Stimulated activated CD8-positive, alpha-beta memory T cell treated with anti-CD3 and anti-CD28 coated beads, Interleukin-4, amount 100 ng/mL, for 48 hours (primary cell): ENCODE measurements at regions not wholly inside any gene's neighbourhood (a gene's known extent, or its start where the extent isn't known, plus 50 kb on each side); places are given as distances from the start of the nearest gene placed in this dataset.
"Not testable (repeated sequence)": the region's sequence is repeated elsewhere in the genome, so short reads cannot be mapped to it uniquely, and the experiment has no call there.

Source experiments
- DNase-seq: peaks from one replicate; pipeline ENCODE4 v3.0.0-alpha.2; 2020

GRCh38 chr13:62162860-62163259, 747.2 kb upstream of the PCDH20 start:
- no peak for DNase-seq

- DNase-seq, result no peak
These were observed 742.9 kb upstream of the PCDH20 start for GRCh38 chr13:62158520-62158919.

DNA sequence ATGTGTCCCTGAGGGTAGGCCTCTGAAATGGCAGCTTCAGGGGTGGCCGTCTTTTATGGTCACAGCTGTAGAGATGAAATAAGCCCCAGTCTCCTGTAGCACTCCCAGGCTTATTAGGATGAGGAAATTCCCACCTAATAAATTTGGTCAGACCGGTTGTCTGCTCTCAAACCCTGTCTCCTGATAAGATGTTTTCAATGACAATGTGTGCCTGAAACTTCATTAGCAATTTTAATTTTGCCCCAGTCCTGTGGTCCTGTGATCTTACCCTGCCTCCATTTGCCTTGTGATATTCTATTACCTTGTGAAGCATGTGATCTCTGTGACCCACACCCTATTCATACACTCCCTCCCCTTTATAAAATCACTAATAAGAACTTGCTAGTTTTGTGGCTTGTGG, 736.1 kb upstream of the PCDH20 start:
- DNase-seq, result not testable (repeated sequence)

GRCh38 chr13:62142048-62142447, 726.4 kb upstream of the PCDH20 start:
- no peak for DNase-seq

GRCh38 chr13:62139597-62139996, 723.9 kb upstream of the PCDH20 start:
- DNase-seq, result no peak

GRCh38 chr13:62137629-62138405, 722.2 kb upstream of the PCDH20 start:
- no peak for DNase-seq

- DNase-seq, result no peak
These were observed 716.0 kb upstream of the PCDH20 start for GRCh38 chr13:62131604-62132003.

DNA sequence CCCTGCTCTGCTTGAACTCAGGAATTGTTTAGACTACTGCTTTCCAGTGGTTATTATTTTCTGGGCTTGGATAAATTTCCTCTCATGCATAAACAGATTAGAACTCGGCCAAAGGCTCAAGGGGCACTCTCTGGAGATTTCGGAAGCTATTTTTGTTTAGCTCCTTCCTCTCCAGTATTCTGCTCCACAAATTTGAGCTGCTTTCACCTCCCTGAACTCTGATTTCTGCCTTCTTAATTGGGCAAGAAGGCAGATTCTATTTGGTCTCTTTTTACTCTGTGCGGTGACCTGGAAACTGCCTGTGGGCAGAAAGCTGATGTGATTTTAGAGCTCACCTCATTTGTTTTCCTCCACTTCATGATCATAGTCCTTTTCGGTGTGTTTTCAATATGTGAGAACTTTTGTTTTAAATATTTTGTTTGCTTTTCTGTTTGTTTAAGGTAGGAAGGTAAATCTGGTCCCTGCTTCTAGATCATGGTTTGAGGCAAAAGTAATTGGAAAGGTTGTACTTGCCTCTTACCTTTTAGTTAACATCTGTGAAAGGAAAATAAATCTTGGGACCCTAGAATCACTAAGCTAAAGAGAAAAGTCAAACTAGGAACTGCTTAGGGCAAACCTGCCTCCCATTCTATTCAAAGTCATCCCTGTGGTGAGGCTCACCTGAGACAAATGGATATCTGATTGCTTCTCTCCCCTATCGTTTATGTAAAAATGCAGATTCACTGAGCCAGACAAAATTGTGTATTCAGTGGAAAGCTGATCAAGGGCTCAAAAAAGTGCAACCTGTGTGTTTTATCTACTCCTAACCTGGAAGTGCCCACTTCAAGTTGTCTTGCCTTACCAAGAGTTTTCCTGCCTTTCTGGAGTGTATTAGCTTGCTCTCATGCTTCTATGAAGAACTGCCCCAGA, 714.7 kb upstream of the PCDH20 start:
- no peak for DNase-seq

DNA sequence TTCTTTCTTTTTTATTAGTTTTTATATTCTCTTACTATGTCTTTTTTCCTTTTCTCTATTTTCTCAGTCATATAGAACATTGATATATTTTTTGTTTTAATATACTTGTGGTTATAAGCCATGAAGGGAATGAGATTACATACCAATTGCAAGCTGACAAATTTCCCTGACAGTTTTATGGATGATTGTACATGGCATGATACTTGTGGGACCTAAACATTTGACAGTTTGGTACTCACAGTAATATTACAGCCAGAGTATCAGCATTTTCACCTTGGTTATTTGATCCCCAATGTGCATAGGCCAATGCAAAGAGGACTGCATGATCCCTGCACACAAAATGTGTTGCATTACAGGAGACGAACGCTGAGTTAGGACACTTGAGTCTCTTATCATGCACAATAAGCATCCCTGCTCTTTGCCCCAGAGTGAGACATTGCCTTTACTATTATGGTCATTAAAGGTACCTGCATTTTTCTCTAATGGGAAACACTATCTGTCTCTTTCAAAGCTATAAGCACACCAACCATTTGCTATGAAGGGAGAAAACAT, 713.4 kb upstream of the PCDH20 start:
- DNase-seq, result no peak

- no peak for DNase-seq
These were observed 710.8 kb upstream of the PCDH20 start for GRCh38 chr13:62126400-62126799.

GRCh38 chr13:62125451-62125850, 709.8 kb upstream of the PCDH20 start:
- no peak for DNase-seq

GRCh38 chr13:62123409-62123808, 707.8 kb upstream of the PCDH20 start:
- DNase-seq, result no peak

DNA sequence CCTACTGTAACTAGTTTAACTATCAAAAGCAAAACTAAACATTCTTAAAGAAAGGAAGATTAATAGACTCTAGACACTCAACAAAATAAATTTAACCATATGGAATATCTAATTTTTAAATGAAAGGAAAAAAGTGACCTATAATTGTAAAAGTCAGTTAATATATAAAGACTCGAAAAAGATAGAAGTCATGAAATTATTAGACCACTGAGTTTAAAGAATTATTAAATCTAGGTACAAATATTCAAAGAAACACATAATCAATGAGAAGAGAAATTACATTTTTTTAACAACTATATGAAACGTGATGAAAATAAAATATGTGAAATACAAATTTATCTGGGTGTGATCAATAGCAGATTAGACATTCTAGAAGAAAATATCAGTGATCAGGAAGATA, 706.8 kb upstream of the PCDH20 start:
- no peak for DNase-seq

- DNase-seq, result no peak
These were observed 704.4 kb upstream of the PCDH20 start for GRCh38 chr13:62119739-62120700.

GRCh38 chr13:62115831-62116230, 700.2 kb upstream of the PCDH20 start:
- no peak for DNase-seq

GRCh38 chr13:62113179-62113578, 697.5 kb upstream of the PCDH20 start:
- no peak for DNase-seq

DNA sequence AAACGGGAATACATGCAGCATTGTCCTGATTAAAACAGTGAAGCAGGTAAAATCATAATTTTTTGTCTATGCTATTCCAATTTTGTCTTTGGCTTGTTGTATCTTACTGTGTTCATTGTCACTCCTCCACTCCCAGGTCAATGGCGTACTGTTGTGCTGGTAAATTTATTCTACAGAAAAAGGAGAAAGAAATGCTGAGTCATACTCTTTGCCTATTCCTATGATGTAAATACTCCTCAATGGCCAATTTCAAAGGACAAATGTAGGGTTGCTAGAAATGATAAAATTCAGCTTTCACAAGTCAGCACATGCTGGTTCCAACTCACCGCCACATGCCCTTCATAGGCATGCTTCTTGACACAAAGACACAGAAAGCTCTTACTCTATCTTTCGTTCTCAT, 694.4 kb upstream of the PCDH20 start:
- no peak for DNase-seq

DNA sequence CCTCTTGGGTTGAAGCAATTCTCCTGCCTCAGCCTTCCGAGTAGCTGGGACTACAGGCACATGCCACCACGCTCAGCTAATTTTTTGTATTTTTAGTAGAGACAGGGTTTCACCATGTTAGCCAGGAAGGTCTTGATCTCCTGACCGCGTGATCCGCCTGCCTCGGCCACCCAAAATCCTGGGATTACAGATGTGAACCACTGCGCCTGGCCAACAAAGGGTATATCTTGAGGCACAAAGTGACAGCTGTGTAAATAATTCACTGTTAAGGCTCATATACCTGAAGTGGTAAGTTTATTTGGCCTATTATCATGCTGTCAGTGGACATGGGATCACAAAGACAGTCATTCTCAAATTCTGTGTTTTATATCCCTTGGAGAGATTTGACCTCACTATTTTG, 688.5 kb upstream of the PCDH20 start:
- DNase-seq, result not testable (repeated sequence)

DNA sequence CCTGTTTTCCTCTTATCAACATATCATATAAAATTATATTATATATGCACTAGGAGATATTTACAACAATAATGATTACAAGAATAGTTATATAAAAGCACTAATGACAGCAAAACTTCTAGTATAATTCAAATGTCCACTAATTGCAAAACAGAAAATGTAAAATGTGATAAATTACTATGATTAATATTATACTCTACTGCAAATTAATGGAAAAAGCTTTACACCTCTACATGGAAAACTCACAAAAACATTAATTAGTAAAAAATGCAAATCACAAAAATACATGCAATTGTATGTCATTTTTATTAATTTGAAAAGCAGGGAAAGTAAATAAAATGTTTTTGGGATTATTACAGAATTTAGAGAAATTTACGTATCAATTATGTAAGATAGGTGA, 681.0 kb upstream of the PCDH20 start:
- DNase-seq, result no peak

DNA sequence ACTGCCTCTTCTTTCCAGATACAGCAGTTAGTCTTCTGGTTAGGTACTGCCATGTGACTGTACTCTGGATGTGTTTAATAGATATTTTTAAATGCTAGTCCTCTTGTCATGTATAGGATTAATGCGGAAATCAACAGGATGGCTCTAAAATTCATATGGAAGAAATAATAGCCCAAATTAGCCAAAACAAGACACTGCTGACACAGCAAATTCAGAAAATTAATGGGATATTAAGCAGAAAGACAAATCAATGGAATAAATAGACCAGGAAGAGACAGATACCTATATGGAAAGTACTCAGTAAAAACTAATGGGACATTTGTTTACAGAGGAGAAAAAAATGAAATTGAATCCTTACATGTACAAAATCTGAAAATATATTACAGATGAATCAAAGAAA, 679.3 kb upstream of the PCDH20 start:
- DNase-seq, result no peak

DNA sequence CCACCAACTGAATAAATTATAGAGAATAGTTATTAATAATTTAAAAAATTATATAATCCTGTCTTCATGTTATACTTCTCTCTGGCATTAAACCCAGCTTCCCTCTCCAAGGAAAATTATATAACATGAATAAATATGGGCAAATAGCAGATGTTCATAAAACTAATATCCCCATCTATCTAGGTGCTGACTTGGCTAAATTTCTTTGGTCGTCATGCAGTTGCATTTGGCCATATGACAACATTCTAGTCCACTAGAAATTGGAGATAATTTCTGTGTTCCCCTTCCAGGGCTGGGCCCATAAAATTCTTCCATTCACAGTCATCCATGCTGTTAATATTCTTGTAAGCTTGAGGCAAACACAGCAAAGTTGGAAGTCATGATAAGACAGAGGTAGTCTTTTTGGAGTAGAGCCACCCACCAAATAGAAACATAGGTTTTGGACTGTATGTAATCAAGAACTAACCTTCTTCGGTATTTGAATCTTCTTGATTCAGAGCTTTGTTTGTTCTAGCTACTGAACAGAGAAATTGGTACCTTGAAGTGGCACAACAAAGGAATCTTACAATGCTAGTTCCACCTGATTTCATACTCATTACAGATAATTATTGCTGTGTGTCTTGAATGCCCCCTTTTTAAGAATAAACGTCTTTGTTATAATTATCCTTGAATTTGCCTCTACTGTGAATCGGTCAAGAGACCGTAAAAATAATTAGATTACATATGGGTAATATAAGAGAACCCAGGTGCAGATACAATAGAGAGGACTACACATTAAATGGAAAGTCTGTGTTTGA, 678.5 kb upstream of the PCDH20 start:
- DNase-seq, result no peak

DNA sequence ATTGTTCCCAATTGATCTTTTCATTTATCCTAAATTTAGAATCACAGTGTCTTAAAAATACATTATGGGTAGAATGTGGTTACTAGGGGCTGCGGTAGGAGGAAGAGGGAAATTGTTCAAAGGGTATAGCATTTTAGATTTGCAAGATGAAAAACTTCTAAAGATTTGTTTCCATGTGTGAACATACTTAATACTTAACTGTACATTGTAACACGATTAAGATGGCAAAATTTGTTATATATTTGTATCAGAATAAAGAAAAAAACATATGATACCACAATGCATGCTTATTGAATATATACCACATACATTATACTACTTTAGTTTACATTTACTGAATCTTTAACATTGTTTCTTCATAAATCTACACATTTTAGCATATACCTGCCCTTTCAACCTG, 677.3 kb upstream of the PCDH20 start:
- DNase-seq, result no peak
